HCT116 (cell line): ENCODE measurements at regions not wholly inside any gene's neighbourhood (a gene's known extent, or its start where the extent isn't known, plus 50 kb on each side); places are given as distances from the start of the nearest gene placed in this dataset.

Source experiments
- ATAC-seq: fragments of 200-7000 bp; cut with Tn5 transposase; 2 replicates; pipeline ENCODE4 v1.9.1; 2020; ENCODE audit warnings: mild to moderate bottlenecking, moderate library complexity
- BruUV-seq: library from RNA; stranded (reverse); fragments of 400-500 nt; replicated peaks from 2 replicates; lab custom pipeline; 2021; lab: Mats Ljungman, UMichigan
- CTCF ChIA-PET: fragments of 300-600 bp; sonication (Branson Sonifier 250); formaldehyde crosslinking; loops from one replicate; lab custom pipeline; 2021; ENCODE audit warnings: antibody characterized with exemption; lab: Charles Lee
- POLR2A ChIA-PET: fragments of 300-600, 350-600 bp; sonication (Branson Sonifier 250); formaldehyde crosslinking; loops from one replicate; lab custom pipeline; 2021; ENCODE audit warnings: antibody characterized with exemption; lab: Charles Lee
- RAD21 ChIA-PET, 2 experiments: fragments of 300-600 bp; sonication (Branson Sonifier 250); formaldehyde crosslinking; loops; one replicate each; lab custom pipeline; 2023; ENCODE audit warnings: low total read pairs in 2 of 2; ENCODE audit not compliant: uncharacterized antibody in 2 of 2, unreplicated experiment in 2 of 2, low non-redundant PET in 1 of 2; lab: Charles Lee
- DNase-seq: peaks from one replicate; pipeline ENCODE4 v3.0.0-alpha.2; 2010; ENCODE audit warnings: low read depth, low spot score
- H2AFZ ChIP-seq: fragments of 200-600 bp; shearing (Covaris generic), sonication (generic); 2 replicates; pipeline ENCODE4 v1.6.1; 2017; ENCODE audit warnings: low read depth, mixed run types, mixed read lengths, antibody characterized with exemption, low read length; ENCODE audit not compliant: poor library complexity, severe bottlenecking
- H3K27ac ChIP-seq: 2 replicates; pipeline ENCODE4 v1.5.1; 2012; ENCODE audit warnings: low read depth, low read length
- H3K27me3 ChIP-seq: fragments of 200-600 bp; sonication (generic); 2 replicates; pipeline ENCODE4 v1.6.1; 2016; ENCODE audit warnings: mixed run types, low read length, mixed read lengths; ENCODE audit not compliant: insufficient read depth
- H3K36me3 ChIP-seq, 2 experiments: fragments of 200-500 bp in 1 of 2; fragments of 200-600 bp in 1 of 2; sonication (Bioruptor generic) in 1 of 2; sonication (generic) in 1 of 2; 2 replicates each; pipeline versions ENCODE4 v1.5.1 to v1.6.1; 2014 to 2016; ENCODE audit warnings: low read length in 2 of 2, inconsistent platforms in 1 of 2, mixed read lengths in 1 of 2, mixed run types in 1 of 2; ENCODE audit not compliant: insufficient read depth in 2 of 2, control insufficient read depth in 1 of 2
- H3K4me1 ChIP-seq, 2 experiments: fragments of 200-600 bp in 1 of 2; sonication (generic) in 1 of 2; 2 replicates each; pipeline versions ENCODE4 v1.5.1 to v1.6.1; 2012 to 2017; ENCODE audit warnings: low read length in 2 of 2, inconsistent platforms in 1 of 2, mild to moderate bottlenecking in 1 of 2, mixed read lengths in 1 of 2, mixed run types in 1 of 2, moderate library complexity in 1 of 2; ENCODE audit not compliant: insufficient read depth in 2 of 2, control insufficient read depth in 1 of 2
- H3K4me2 ChIP-seq: fragments of 200-600 bp; sonication (generic); 2 replicates; pipeline ENCODE4 v1.6.1; 2017; ENCODE audit warnings: mixed run types, low read length, mixed read lengths
- H3K4me3 ChIP-seq, 2 experiments: fragments of 200-600 bp in 1 of 2; sonication (generic) in 1 of 2; replicated peaks in 1 of 2; 2 replicates each; pipeline ENCODE4 v1.5.1; 2011 to 2016; ENCODE audit warnings: low read length in 2 of 2, control low read depth in 1 of 2, low read depth in 1 of 2, mild to moderate bottlenecking in 1 of 2, mixed read lengths in 1 of 2, mixed run types in 1 of 2
- H3K79me2 ChIP-seq: fragments of 200-600 bp; sonication (generic); 2 replicates; pipeline ENCODE4 v1.6.1; 2017; ENCODE audit warnings: mild to moderate bottlenecking, mixed run types, low read length, moderate library complexity, mixed read lengths; ENCODE audit not compliant: insufficient read depth
- H3K9ac ChIP-seq: fragments of 200-600 bp; sonication (generic); 2 replicates; pipeline ENCODE4 v1.6.1; 2016; ENCODE audit warnings: low read length, mixed read lengths
- H3K9me2 ChIP-seq: fragments of 200-600 bp; sonication (generic), shearing (Covaris generic); 2 replicates; pipeline ENCODE4 v1.6.1; 2017; ENCODE audit warnings: mixed run types, mild to moderate bottlenecking, moderate library complexity; ENCODE audit not compliant: insufficient read depth
- H3K9me3 ChIP-seq, 2 experiments: fragments of 200-500 bp in 1 of 2; fragments of 200-600 bp in 1 of 2; sonication (Bioruptor generic) in 1 of 2; sonication (generic) in 1 of 2; 2 replicates each; pipeline ENCODE4 v1.6.1; 2014 to 2017; ENCODE audit warnings: low read length in 2 of 2, mixed read lengths in 2 of 2, inconsistent platforms in 1 of 2, low read depth in 1 of 2, mild to moderate bottlenecking in 1 of 2, mixed run types in 1 of 2, moderate library complexity in 1 of 2; ENCODE audit not compliant: control insufficient read depth in 1 of 2, insufficient read depth in 1 of 2
- H4K20me1 ChIP-seq: fragments of 200-600 bp; sonication (generic), shearing (Covaris generic); 2 replicates; pipeline ENCODE4 v1.6.1; 2017; ENCODE audit warnings: mixed run types, mild to moderate bottlenecking, moderate library complexity; ENCODE audit not compliant: insufficient read depth
- CBX3 ChIP-seq: IDR thresholded peaks from 2 replicates; pipeline ENCODE4 v1.6.1; 2012; ENCODE audit warnings: low read depth
- CTCF ChIP-seq, 3 experiments: fragments of 200-600 bp in 1 of 3; sonication (generic) in 1 of 3; IDR thresholded peaks in 2 of 3; conservative IDR thresholded peaks in 1 of 3; 2 replicates each; pipeline ENCODE4 v1.5.1; 2012 to 2017; ENCODE audit warnings: low read depth in 2 of 3, low read length in 2 of 3, antibody characterized with exemption in 1 of 3, borderline replicate concordance in 1 of 3, control low read depth in 1 of 3, mild to moderate bottlenecking in 1 of 3, mixed read lengths in 1 of 3, mixed run types in 1 of 3, moderate library complexity in 1 of 3; ENCODE audit not compliant: insufficient read depth in 1 of 3
- EZH2 ChIP-seq: fragments of 200-600 bp; sonication (generic); IDR thresholded peaks from 2 replicates; pipeline ENCODE4 v1.6.1; 2017; ENCODE audit warnings: antibody characterized with exemption, mixed run types
- EZH2phosphoT487 ChIP-seq: fragments of 200-600 bp; IDR thresholded peaks from 2 replicates; pipeline ENCODE4 v1.6.1; 2018; ENCODE audit warnings: antibody characterized with exemption, borderline replicate concordance
- FOSL1 ChIP-seq: IDR thresholded peaks from 2 replicates; pipeline ENCODE4 v1.6.1; 2012; ENCODE audit warnings: low read depth
- JUND ChIP-seq: IDR thresholded peaks from 2 replicates; pipeline ENCODE4 v1.6.1; 2012
- POLR2A ChIP-seq: IDR thresholded peaks from 2 replicates; pipeline ENCODE4 v1.7.0; 2011; ENCODE audit warnings: borderline replicate concordance; ENCODE audit not compliant: insufficient read depth, insufficient read length; ENCODE audit errors: extremely low read depth
- SP1 ChIP-seq: IDR thresholded peaks from 2 replicates; pipeline ENCODE4 v1.6.1; 2012; ENCODE audit warnings: low read depth
- SRF ChIP-seq: IDR thresholded peaks from 2 replicates; pipeline ENCODE4 v1.6.1; 2012; ENCODE audit warnings: low read depth
- TCF7L2 ChIP-seq: IDR thresholded peaks from 2 replicates; pipeline ENCODE4 v1.7.0; 2011; ENCODE audit warnings: borderline replicate concordance, inconsistent platforms; ENCODE audit not compliant: insufficient read depth, insufficient read length; ENCODE audit errors: extremely low read depth
- YY1 ChIP-seq: IDR thresholded peaks from 2 replicates; pipeline ENCODE4 v1.6.1; 2011; ENCODE audit warnings: low read length, low read depth, moderate library complexity, mild to moderate bottlenecking; ENCODE audit not compliant: insufficient replicate concordance; ENCODE audit errors: extremely low read depth
- ZBTB33 ChIP-seq: IDR thresholded peaks from 2 replicates; pipeline ENCODE4 v1.6.1; 2011; ENCODE audit warnings: mild to moderate bottlenecking, low read length, moderate library complexity; ENCODE audit not compliant: insufficient replicate concordance; ENCODE audit errors: extremely low read depth
- intact Hi-C: fragments of 100-400 bp; cut with micrococcal nuclease; formaldehyde crosslinking; loops from 2 replicates; pipeline ENCODE4 v1.10.0; 2022
- TF ChIP-seq, protein P1 (sequence below): IDR thresholded peaks from 2 replicates; pipeline ENCODE4 v1.6.1; 2012

GRCh38 chr4:116639070-116639577 is 446.3 kb downstream of the TRAM1L1 start:
- no peaks in the 10 kb centered on the region for H3K9me3 ChIP-seq
- H4K20me1 ChIP-seq: no peaks in the 10 kb centered on the region
- no peak for TF ChIP-seq SRF
- no peak for TF ChIP-seq SP1
- no peak for TF ChIP-seq JUND
- TF ChIP-seq POLR2A: no peak
- TF ChIP-seq, protein P1, sequence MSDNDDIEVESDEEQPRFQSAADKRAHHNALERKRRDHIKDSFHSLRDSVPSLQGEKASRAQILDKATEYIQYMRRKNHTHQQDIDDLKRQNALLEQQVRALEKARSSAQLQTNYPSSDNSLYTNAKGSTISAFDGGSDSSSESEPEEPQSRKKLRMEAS: no peak
- no peak for TF ChIP-seq CTCF (IDR thresholded peaks at IDR 0.05 in 2 of 3, conservative IDR thresholded peaks at IDR 0.05 in 1 of 3; ENCODE audit: borderline replicate concordance in 1 of 3, insufficient read depth in 1 of 3, low read depth in 2 of 3, low read length in 2 of 3)
- TF ChIP-seq TCF7L2: no peak
- TF ChIP-seq FOSL1: no peak
- TF ChIP-seq EZH2: no peak
- TF ChIP-seq YY1: no peak
- TF ChIP-seq ZBTB33: no peak
- no peak for TF ChIP-seq CBX3
- TF ChIP-seq EZH2phosphoT487: no peak
- H3K9ac ChIP-seq: no peak overlapping the region
- H3K4me3 ChIP-seq: no peak overlapping the region
- BruUV-seq: no TSS peak
- CTCF ChIA-PET: no interaction called here
- ATAC-seq (no peak), DNase-seq (no peak)
- H3K79me2 ChIP-seq: no peaks in the 10 kb centered on the region
- no peaks in the 10 kb centered on the region for H3K27me3 ChIP-seq
- H3K4me1 ChIP-seq: no peaks in the 10 kb centered on the region
- POLR2A ChIA-PET: no interaction called here
- no peaks in the 10 kb centered on the region for H3K9me2 ChIP-seq
- no peak overlapping the region for H3K27ac ChIP-seq
- no peak overlapping the region for H2AFZ ChIP-seq
- intact Hi-C loops: no loop called here
- no peaks in the 10 kb centered on the region for H3K36me3 ChIP-seq
- RAD21 ChIA-PET: no interaction called here
- no peak overlapping the region for H3K4me2 ChIP-seq
